ENCODE measurements at regions not wholly inside any gene's neighbourhood (a gene's known extent, or its start where the extent isn't known, plus 50 kb on each side); places are given as distances from the start of the nearest gene placed in this dataset.

DNA sequence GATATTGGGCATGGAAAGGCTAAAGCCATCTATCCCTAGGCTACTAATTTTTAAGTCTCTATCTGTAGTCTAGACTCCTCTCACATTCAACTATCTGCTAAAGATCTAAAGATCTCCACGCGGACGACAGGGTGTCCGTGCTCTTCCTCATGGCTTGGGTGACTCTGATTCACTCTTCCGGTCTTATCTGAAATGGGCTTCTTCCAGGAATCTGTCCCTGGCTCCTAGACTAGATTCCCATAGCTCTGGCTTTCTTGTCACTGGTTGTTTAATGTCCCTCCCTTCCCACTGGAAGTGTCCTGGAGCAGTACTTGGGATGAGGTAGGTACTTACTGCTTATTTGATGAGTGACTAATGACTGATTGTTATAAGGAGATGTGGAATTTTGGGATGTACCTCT is 62.0 kb upstream of the PODXL start:
- no peaks in the 10 kb centered on the region for H3K79me2 ChIP-seq (ENCODE audit: control insufficient read depth, insufficient read depth, low read length, unreplicated experiment)
- H3K4me3 ChIP-seq (ENCODE audit: low read depth, low read length): no peak overlapping the region
- H2AFZ ChIP-seq (ENCODE audit: low read length, unreplicated experiment): no peak overlapping the region

DNA sequence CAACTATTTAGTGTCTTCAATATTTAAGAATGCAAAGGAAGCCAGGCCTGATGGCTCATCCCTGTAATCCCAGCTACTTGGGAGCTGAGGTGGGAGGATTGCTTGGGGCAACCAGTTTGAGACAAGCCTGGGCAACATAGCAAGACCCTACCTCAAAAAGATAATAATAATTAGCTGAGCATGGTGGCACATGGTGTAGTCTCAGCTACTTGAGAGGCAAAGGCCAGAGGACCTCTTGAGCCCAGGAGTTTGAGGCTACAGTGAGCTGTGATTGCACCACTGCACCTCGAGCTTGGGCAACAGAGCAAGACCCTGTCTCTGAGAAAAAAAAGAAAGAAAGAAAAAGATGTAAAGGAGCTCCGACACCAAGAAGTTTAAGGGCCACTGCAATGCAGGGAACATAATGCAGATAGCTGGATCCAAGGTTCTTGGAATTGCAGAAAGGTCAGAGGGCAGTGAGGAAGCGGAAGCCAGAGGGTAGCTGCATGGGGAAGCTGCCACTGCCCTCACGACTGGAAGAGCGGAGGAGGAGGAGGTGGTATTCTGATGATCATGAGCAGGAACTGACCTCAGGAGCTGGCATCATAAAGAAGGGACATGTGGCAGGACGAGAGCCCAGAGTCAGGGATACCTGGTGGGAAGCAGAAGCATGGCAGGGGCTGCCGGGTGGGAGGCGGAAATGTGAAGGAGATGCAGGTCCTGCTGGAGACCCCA is 60.2 kb upstream of the PODXL start:
- Histone ChIP-seq H3K4me1 (ENCODE audit: control insufficient read depth, insufficient read depth, low read length, unreplicated experiment) (no peaks in the 10 kb centered on the region), H3K36me3 (ENCODE audit: insufficient read depth, low read length) (no peaks in the 10 kb centered on the region), H2AFZ (ENCODE audit: low read length, unreplicated experiment) (no peak overlapping the region), H3K79me2 (ENCODE audit: control insufficient read depth, insufficient read depth, low read length, unreplicated experiment) (no peaks in the 10 kb centered on the region), H3K27ac (ENCODE audit: low read depth, low read length) (no peak overlapping the region), H3K27me3 (ENCODE audit: insufficient read depth, low read length) (no peaks in the 10 kb centered on the region), H3K4me3 (ENCODE audit: low read depth, low read length) (no peak overlapping the region)

More for the DNA sequence above, 62.0 kb upstream of the PODXL start:
- Histone ChIP-seq H3K27me3 (ENCODE audit: insufficient read depth, low read length) (no peaks in the 10 kb centered on the region), H3K4me1 (ENCODE audit: control insufficient read depth, insufficient read depth, low read length, unreplicated experiment) (no peaks in the 10 kb centered on the region), H3K27ac (ENCODE audit: low read depth, low read length) (no peak overlapping the region), H3K36me3 (ENCODE audit: insufficient read depth, low read length) (no peaks in the 10 kb centered on the region)

DNA sequence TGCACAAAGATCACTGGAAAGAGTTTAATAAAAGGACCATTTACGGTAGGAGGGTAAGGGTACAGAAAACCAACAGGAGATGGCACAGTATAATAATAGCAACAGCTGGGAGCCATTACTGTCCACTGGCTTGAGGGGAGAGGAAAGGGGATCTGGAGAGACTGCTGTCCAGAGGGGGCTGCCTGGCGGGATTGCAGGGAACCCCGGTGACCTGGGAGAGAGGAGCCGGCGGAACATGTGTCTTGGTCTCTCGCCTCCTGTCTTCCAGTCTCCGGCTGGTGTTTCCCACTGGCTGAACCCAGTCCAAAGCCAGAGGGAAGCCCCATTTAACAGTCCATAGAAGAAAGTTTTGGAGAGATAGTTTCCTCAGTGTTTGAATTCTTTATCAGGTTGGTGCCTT is 57.5 kb upstream of the PODXL start:
- H3K27ac ChIP-seq (ENCODE audit: low read depth, low read length): no peak overlapping the region
- H3K79me2 ChIP-seq (ENCODE audit: control insufficient read depth, insufficient read depth, low read length, unreplicated experiment): no peaks in the 10 kb centered on the region
- no peaks in the 10 kb centered on the region for H3K36me3 ChIP-seq (ENCODE audit: insufficient read depth, low read length)
- no peak overlapping the region for H3K4me3 ChIP-seq (ENCODE audit: low read depth, low read length)
- H2AFZ ChIP-seq (ENCODE audit: low read length, unreplicated experiment): no peak overlapping the region
- H3K27me3 ChIP-seq (ENCODE audit: insufficient read depth, low read length): no peaks in the 10 kb centered on the region
- H3K4me1 ChIP-seq (ENCODE audit: control insufficient read depth, insufficient read depth, low read length, unreplicated experiment): no peaks in the 10 kb centered on the region

DNA sequence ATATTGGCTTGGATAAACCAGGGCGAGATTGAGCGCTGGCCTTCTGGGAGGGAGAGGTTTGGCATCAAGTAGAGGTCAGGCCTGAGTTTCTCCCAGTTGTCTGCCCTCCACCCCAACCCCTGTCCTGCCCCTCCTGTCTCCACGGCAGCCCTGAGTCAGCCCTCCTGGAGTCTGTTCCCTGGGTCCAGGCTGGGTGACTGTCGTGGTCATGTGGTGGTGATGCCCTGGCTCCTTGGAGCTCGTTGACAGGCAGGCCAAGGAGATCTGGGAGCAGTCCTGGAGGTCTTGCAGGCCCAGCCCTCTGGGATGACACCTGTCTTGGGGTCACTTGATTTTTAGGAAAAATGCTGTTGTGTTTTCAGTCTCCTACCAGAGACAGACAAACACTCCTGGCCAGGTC is 53.6 kb upstream of the PODXL start:
- Histone ChIP-seq H3K27ac (ENCODE audit: low read depth, low read length) (no peak overlapping the region), H3K36me3 (ENCODE audit: insufficient read depth, low read length) (no peaks in the 10 kb centered on the region), H3K4me3 (ENCODE audit: low read depth, low read length) (no peak overlapping the region), H3K27me3 (ENCODE audit: insufficient read depth, low read length) (no peaks in the 10 kb centered on the region), H2AFZ (ENCODE audit: low read length, unreplicated experiment) (no peak overlapping the region), H3K4me1 (ENCODE audit: control insufficient read depth, insufficient read depth, low read length, unreplicated experiment) (peaks cover 4% of the 10 kb centered on the region), H3K79me2 (ENCODE audit: control insufficient read depth, insufficient read depth, low read length, unreplicated experiment) (no peaks in the 10 kb centered on the region)

DNA sequence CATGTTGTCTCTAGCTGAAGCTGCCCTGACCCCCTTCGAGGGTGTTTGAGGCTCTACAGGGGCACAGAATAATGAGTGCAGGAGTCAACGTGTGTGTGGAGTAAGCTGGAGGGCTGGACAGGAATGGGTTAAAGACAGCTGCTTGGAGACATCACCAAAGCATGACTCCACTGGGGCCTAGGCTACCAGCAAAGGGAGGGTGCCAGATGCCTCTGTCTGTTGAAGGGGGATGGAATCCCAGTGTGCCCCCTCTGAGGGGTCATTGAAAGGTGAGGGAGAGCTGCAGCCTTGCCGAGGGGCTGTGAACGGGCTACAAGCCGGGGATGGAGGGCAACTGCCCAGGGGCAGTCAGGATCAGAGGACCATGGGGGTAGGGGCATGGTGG is 51.7 kb upstream of the PODXL start:
- Histone ChIP-seq H3K27me3 (ENCODE audit: insufficient read depth, low read length) (no peaks in the 10 kb centered on the region), H3K4me3 (ENCODE audit: low read depth, low read length) (no peak overlapping the region), H3K36me3 (ENCODE audit: insufficient read depth, low read length) (no peaks in the 10 kb centered on the region), H2AFZ (ENCODE audit: low read length, unreplicated experiment) (no peak overlapping the region), H3K27ac (ENCODE audit: low read depth, low read length) (no peak overlapping the region), H3K4me1 (ENCODE audit: control insufficient read depth, insufficient read depth, low read length, unreplicated experiment) (peaks cover 11% of the 10 kb centered on the region), H3K79me2 (ENCODE audit: control insufficient read depth, insufficient read depth, low read length, unreplicated experiment) (no peaks in the 10 kb centered on the region)

DNA sequence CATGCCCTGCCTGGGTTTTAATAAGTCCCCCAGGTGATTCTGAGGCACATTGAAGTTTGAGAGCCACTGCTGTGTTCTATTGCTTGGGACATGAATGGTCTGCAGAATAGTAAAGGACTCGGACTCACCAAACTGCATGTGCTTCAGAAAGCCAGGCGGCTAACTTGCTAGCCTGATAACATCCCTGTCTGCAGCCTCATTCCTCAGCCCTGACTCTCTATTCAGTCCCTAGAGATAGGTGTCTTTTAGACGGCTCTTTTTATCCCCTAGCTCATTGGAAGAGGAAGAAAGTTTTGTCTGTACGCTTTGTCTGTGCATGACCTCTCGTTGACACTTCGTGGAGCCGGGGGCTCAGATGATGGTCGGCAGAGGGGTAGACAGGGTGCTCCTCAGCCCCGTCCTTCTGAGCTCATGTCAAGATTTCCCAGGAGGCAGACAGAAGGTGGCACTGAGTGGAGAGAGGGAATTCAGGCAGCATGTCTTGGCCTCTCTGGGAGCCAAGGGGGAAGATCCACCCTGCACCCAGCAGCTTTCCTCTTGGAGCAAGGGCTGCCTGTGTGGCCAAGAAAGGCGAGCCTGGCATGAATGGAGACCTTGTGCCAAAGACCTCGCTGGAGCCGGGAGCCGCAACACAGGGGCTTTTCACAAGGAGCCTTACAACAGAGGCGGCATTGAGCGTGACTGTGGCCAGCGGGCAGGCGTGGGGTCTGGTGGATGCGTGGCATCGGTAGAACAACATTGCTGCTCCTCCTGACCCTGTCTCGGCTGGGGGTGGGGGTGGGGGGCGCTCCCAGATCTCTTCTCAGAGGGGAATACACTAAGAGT is 51.1 kb upstream of the PODXL start:
- no peak overlapping the region for H3K27ac ChIP-seq (ENCODE audit: low read depth, low read length)
- no peak overlapping the region for H2AFZ ChIP-seq (ENCODE audit: low read length, unreplicated experiment)
- no peaks in the 10 kb centered on the region for H3K36me3 ChIP-seq (ENCODE audit: insufficient read depth, low read length)
- H3K27me3 ChIP-seq (ENCODE audit: insufficient read depth, low read length): no peaks in the 10 kb centered on the region
- H3K4me1 ChIP-seq (ENCODE audit: control insufficient read depth, insufficient read depth, low read length, unreplicated experiment): peaks cover 11% of the 10 kb centered on the region
- no peaks in the 10 kb centered on the region for H3K79me2 ChIP-seq (ENCODE audit: control insufficient read depth, insufficient read depth, low read length, unreplicated experiment)
- H3K4me3 ChIP-seq (ENCODE audit: low read depth, low read length): no peak overlapping the region

DNA sequence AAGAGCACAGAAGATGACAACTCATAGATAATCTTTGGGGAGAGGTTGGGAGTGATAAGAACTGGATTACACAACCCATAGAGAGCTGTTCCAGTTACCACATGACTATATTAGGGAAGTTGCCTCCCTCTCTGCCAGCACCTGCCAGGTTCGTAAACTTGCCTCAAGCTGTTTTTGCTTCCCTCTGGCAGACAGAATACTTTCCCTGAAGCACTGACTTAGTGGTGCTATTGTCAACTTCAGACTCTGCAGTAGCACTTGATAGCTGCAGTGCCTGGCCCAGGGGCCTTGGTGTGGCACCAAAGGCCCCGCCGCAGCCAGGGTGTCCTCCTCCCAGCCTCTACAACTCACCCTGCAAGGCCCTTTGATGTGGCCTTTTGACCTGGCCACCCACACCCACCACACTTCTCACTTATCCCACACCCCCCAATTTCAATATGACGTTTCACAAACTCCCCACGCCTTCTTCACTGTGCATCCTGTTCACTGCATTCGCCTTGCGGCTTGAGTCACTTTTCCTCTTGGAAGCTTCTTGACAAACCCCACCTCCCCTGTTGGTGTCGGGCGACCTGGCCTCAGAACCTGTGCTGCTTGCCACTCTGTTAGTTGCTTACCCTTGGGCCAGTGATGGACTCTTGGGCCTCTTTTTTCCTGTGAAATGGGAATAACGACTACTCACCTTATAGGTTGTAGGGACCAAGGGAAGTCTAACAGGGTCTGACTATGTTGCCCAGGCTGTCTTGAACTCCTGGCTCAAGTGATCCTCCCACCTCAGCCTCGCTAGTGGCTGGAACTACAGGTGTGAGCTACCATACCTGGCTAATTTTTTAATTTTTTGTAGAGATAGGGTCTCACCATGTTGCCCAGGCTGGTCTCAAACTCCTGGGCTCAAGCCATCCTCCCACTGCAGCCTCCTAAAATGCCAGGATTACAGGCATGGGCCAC is 50.2 kb upstream of the PODXL start:
- H3K4me3 ChIP-seq (ENCODE audit: low read depth, low read length): no peak overlapping the region
- no peak overlapping the region for H3K27ac ChIP-seq (ENCODE audit: low read depth, low read length)
- peaks cover 11% of the 10 kb centered on the region for H3K4me1 ChIP-seq (ENCODE audit: control insufficient read depth, insufficient read depth, low read length, unreplicated experiment)
- no peak overlapping the region for H2AFZ ChIP-seq (ENCODE audit: low read length, unreplicated experiment)
- no peaks in the 10 kb centered on the region for H3K36me3 ChIP-seq (ENCODE audit: insufficient read depth, low read length)
- no peaks in the 10 kb centered on the region for H3K79me2 ChIP-seq (ENCODE audit: control insufficient read depth, insufficient read depth, low read length, unreplicated experiment)
- no peaks in the 10 kb centered on the region for H3K27me3 ChIP-seq (ENCODE audit: insufficient read depth, low read length)

Measured in ACC112 (cell line).